Fibroblast of skin of left quadriceps (primary cell): ENCODE measurements at regions not wholly inside any gene's neighbourhood (a gene's known extent, or its start where the extent isn't known, plus 50 kb on each side); places are given as distances from the start of the nearest gene placed in this dataset.
"Not testable (repeated sequence)": the region's sequence is repeated elsewhere in the genome, so short reads cannot be mapped to it uniquely, and the experiment has no call there.

Experiments
- DNase-seq, 2 experiments: peaks; one replicate each; pipeline ENCODE4 v3.0.0-alpha.2; 2013; ENCODE audit warnings: low read depth in 2 of 2

DNA sequence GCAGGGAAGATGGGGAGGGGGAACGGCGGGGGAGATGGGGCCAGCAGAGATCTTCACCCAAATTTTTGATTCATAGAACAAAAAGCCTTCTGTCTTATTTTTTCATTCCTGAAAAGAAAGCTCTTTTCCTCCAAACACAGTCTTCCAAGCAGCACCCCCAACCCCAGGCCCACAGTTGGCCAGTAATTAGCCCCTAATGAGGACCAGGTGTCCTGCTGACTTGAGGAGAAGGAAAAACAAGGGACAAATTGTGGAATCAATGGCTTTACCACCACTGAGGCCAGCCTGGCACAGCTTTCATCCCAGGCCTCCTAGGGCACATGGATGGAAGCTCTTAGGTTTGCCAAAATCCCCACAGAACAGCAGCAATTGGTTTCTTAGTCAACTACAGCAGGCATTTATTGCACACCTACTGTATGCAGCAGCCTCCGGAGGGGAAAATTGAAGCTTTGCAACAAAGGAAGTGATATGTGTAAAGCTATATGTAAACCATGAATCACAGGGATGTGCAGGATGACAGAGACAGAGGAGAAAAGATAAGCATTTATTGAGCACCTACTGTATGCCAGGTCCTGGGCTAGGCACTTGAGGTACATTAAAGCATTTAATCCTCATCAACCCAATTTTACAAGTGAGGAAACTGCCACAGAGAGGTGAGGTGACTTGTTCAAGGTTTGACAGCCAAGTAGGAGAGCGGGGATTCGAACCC, 199.5 kb downstream of the TBC1D2B start:
- no peak for DNase-seq

- not testable (repeated sequence) for DNase-seq
Measured at GRCh38 chr15:77876107-77876820, 201.2 kb downstream of the TBC1D2B start.

GRCh38 chr15:77875066-77875721, 202.3 kb downstream of the TBC1D2B start:
- not testable (repeated sequence) for DNase-seq

- no peak for DNase-seq
Measured at GRCh38 chr15:77874063-77874462, 203.4 kb downstream of the TBC1D2B start.

GRCh38 chr15:77872521-77873425, 204.7 kb downstream of the TBC1D2B start:
- not testable (repeated sequence) for DNase-seq

- no peak for DNase-seq
Measured at GRCh38 chr15:77871852-77872371, 205.6 kb downstream of the TBC1D2B start.

- no peak for DNase-seq
Measured at GRCh38 chr15:77870195-77871065, 207.1 kb downstream of the TBC1D2B start.

- DNase-seq: peak in 1 of 2 experiments; percentile 17
Measured at GRCh38 chr15:77869021-77869895, 208.3 kb downstream of the TBC1D2B start.

DNA sequence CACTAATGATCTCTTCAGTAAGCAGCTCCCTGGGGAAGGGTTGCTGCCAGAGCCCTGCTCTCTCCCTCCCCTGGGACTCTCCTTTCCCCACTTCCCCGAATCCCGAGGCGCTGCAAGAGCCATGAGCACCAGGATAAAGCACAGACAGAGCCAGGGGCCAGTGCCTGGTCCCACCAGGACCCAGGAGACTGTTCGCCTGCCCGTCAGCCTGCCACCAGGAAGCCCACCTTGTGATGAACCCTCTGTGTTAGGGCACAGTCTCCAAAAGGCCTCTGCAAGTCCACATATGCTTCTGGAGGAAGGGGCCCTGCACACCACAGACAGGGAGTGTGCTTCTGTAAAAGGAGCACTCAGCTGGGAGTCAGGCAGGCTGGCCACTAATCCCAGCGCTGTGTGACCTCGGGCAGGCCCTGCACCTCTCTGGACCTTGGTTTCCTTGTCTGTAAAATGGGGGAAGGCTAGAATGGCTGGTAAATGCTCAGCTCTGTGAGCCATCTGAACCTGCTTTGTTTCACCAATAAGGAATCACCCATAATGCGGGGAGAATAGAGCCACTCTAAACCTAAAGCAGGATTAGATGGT, 209.4 kb downstream of the TBC1D2B start:
- DNase-seq: not testable (repeated sequence)

DNA sequence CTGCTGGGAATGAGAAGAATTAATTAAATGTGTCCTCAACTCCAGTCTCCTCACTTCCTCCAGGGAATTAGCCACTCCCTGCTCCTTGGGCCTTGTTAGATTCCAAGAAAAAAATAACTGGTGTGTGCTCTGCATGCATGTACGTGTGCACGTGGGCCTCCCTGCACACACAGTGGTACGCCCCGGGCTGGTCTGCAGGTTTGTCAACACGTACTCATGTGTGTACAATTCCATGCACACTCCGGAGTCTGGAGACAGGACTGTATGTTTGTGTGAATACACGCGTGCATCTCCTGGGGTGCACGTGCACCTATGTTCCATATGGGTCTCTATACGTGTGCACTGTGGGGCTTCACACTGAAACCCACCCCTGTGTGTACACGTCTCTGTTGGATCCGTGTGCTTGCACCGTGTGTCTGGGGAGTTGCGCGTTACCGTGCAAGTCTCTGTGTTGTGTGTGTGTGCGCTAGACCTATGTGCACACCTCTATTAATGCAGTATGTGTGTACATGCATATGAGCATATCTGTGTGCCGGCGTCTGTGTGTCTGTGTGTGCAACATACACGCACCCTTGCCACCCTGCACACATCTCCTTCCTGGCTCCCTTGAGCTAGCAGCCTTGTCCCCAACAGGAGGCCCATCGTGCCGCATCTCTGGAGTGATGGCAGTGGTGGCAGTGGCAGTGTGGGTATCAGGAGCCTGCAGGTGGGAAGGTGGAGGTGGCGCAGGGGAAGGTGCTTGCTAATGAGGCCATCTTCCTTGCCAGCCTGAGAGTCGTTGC, 210.1 kb downstream of the TBC1D2B start:
- no peak for DNase-seq

- DNase-seq: no peak
Measured at GRCh38 chr15:77866596-77867125, 210.8 kb downstream of the TBC1D2B start.

GRCh38 chr15:77866186-77866585, 211.3 kb downstream of the TBC1D2B start:
- no peak for DNase-seq

DNA sequence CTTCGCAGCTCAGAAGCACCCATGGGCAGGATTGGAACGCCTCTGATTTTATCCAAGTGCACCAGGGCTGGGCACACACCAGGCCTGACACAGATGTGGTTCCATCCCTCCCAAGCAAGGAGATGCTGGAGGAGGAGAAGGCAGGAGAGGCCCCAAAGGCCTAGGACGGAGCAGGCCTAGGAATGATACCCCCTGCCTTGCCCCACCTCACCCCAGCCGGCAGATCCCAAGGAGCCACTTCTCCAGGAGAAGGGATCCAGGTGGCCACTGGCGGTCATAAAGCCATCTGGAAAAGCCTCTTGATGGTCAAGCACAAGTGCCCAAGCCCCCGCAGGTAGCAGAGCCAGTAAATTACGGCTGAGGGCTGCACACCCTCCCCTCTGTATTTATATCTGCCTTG, 211.8 kb downstream of the TBC1D2B start:
- DNase-seq: no peak

- DNase-seq: no peak
Measured at GRCh38 chr15:77865106-77865610, 212.4 kb downstream of the TBC1D2B start.

DNA sequence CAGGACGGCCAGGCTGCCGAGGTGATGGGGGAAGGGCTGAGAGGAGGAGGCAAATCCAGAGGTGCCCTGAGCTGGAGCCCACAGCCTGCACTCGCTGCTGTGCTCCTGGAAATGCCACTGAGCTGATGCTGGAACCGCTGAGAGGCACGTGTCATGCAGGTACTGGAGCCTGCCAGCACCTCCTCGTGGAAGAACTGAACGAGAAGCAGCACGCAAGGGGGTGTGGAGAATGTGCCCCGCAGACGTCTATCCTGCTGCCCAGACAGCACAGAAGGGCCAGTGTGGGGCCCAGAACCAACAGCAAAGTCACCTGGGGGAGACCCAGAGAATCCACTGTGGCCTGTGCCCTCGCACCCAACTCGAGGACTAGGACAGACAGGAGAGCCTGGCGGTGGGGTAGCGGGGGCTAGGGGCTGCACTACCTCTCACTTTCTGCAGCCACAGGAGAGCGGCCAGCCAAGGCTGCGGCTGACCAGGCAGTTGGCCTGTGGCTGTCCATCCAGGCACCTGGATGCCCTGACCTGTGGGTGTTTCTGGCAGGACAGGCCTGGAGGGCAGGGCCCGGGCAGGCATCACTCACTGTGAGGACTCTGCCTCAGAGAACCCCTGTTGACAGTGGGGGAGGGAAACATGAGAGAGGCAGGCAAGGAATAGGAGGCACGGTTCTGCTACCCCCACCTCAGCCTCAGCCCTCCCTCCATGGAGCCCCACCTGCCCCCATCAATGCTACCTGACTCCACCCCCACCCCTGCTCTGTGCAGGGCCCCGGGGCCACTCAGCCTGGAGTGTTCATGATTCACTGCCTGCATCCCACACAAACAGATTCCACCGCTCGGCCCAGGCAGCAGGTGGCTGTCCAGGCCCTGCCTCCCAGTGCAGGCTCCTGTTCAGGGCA, 213.1 kb downstream of the TBC1D2B start:
- no peak for DNase-seq

DNA sequence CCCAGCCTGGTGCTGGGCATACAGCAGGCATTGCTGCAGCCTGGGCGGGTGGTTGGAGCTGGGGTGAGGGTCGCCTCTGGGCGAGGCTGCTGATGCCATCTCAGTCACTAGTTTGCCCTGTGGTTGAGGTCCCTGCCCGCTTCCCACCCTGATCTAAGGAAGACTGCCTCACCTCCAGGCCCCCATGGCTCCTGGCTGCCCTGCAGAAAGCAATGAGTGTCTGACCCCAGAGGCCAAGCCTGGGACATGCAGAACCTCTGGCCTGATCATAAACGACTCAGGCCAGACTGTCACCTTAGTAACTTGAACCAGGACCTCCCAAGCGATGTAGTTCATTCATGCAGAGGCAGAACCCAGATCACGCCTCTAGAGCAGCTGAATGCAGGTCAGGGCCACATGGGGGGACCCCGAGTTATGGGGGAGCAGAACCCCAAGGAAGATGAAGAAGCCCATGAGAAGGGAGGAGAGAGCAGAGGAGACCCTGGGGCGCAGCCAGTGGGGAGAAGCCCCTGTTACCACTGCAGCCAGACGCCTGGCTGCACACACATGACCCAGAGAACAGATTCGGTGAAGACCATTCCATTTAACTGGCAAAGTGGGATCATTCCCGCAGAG, 213.9 kb downstream of the TBC1D2B start:
- DNase-seq: no peak
